Sigmoid colon (tissue), 4 donors: ENCODE measurements at regions not wholly inside any gene's neighbourhood (a gene's known extent, or its start where the extent isn't known, plus 50 kb on each side); places are given as distances from the start of the nearest gene placed in this dataset.

Experiments
- EP300 ChIP-seq, 4 donors: sonication (generic); formaldehyde crosslinking; IDR thresholded peaks; one replicate each; pipeline ENCODE4 v1.6.1; 2017; ENCODE audit warnings: antibody characterized with exemption in 4 of 4
- POLR2A ChIP-seq, 2 donors: fragments of 450-650 bp; IDR thresholded peaks; one replicate each; pipeline ENCODE4 v1.6.1; 2016; ENCODE audit warnings: antibody characterized with exemption in 2 of 2, mild to moderate bottlenecking in 2 of 2, moderate library complexity in 2 of 2
- POLR2AphosphoS5 ChIP-seq, 4 donors: sonication (generic); formaldehyde crosslinking; IDR thresholded peaks; one replicate each; pipeline ENCODE4 v1.6.1; 2017; ENCODE audit warnings: antibody characterized with exemption in 4 of 4
- TF ChIP-seq, protein P1 (sequence below), 4 experiments: fragments of 450-650 bp in 3 of 4; fragments of 200-600 bp in 1 of 4; IDR thresholded peaks; one replicate each; pipeline ENCODE4 v1.5.1; 2016 to 2019; ENCODE audit warnings: antibody characterized with exemption in 4 of 4, mild to moderate bottlenecking in 3 of 4, moderate library complexity in 2 of 4

- TF ChIP-seq POLR2AphosphoS5 (IDR thresholded peaks at IDR 0.05): no peak
- TF ChIP-seq, protein P1, sequence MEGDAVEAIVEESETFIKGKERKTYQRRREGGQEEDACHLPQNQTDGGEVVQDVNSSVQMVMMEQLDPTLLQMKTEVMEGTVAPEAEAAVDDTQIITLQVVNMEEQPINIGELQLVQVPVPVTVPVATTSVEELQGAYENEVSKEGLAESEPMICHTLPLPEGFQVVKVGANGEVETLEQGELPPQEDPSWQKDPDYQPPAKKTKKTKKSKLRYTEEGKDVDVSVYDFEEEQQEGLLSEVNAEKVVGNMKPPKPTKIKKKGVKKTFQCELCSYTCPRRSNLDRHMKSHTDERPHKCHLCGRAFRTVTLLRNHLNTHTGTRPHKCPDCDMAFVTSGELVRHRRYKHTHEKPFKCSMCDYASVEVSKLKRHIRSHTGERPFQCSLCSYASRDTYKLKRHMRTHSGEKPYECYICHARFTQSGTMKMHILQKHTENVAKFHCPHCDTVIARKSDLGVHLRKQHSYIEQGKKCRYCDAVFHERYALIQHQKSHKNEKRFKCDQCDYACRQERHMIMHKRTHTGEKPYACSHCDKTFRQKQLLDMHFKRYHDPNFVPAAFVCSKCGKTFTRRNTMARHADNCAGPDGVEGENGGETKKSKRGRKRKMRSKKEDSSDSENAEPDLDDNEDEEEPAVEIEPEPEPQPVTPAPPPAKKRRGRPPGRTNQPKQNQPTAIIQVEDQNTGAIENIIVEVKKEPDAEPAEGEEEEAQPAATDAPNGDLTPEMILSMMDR (IDR thresholded peaks at IDR 0.05): peak; percentile 7 to 74 (median 55)
- no peak for TF ChIP-seq POLR2A (IDR thresholded peaks at IDR 0.05)
- TF ChIP-seq EP300 (IDR thresholded peaks at IDR 0.05): no peak
These were observed 152.7 kb downstream of the IL20RB start for GRCh38 chr3:137110392-137110996.
